HAP-1 (cell line): ENCODE measurements at regions not wholly inside any gene's neighbourhood (a gene's known extent, or its start where the extent isn't known, plus 50 kb on each side); places are given as distances from the start of the nearest gene placed in this dataset.
"Not testable (repeated sequence)": the region's sequence is repeated elsewhere in the genome, so short reads cannot be mapped to it uniquely, and the experiment has no call there.

Source experiments
- DNase-seq, 2 experiments: peaks; one replicate each; pipeline ENCODE4 v3.0.0-alpha.2; 2016 to 2020; ENCODE audit warnings: low spot score in 2 of 2
- H3K27me3 ChIP-seq: fragments of 250-450 bp; sonication (Bioruptor Pico); 2 replicates; pipeline ENCODE4 v1.5.1; 2020; ENCODE audit warnings: low read depth, mild to moderate bottlenecking, moderate library complexity
- H3K36me3 ChIP-seq: fragments of 250-450 bp; sonication (Bioruptor Pico); replicated peaks from 2 replicates; pipeline ENCODE4 v1.5.1; 2020; ENCODE audit warnings: mild to moderate bottlenecking
- H3K4me1 ChIP-seq: fragments of 250-450 bp; sonication (Bioruptor Pico); 2 replicates; pipeline ENCODE4 v1.5.1; 2020; ENCODE audit warnings: mild to moderate bottlenecking
- H3K4me3 ChIP-seq: fragments of 250-450 bp; sonication (Bioruptor Pico); 2 replicates; pipeline ENCODE4 v1.5.1; 2020; ENCODE audit warnings: mild to moderate bottlenecking, moderate library complexity
- H3K9me3 ChIP-seq: fragments of 250-450 bp; sonication (Bioruptor Pico); 2 replicates; pipeline ENCODE4 v1.5.1; 2020; ENCODE audit warnings: mild to moderate bottlenecking, moderate library complexity
- in situ Hi-C: fragments of 300-500 bp; cut with MboI; formaldehyde crosslinking; loops from 3 replicates; pipeline ENCODE4 v1.14.3; 2020; ENCODE audit warnings: low sequenced_read_pairs, inconsistent platforms, mixed read lengths

- H3K4me1 ChIP-seq, DNase-seq, H3K36me3 ChIP-seq, H3K27me3 ChIP-seq, in situ Hi-C loops, H3K4me3 ChIP-seq, H3K9me3 ChIP-seq: not testable (repeated sequence)
These were observed 78.7 kb upstream of the DRD5 start for GRCh38 chr4:9702696-9703095.

DNA sequence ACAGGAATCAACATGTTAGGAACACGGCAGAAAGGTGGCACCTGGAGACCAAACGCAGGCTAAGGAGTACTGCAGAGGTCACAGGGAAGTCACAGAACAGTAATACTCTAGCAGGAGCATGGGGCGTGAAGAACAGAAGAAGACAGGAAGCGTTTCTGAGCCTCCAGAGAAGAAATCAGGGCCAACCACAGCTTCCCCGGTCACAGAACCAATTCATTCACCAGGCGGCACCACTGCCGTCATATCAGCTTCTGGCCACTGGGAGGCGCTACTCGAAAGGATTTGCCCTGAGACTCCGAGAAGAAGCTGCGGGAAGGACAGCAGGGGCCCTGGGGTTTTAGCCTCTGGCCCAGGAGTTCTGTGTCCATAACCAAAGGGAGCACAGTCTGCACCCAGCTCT lies 78.0 kb upstream of the DRD5 start:
- DNase-seq, result peak; percentile 30 to 84
- H3K36me3 ChIP-seq, result no peaks in the 10 kb centered on the region
- H3K9me3 ChIP-seq, result no peaks in the 10 kb centered on the region
- no peaks in the 10 kb centered on the region for H3K27me3 ChIP-seq
- in situ Hi-C loops, result no loop called here
- no peaks in the 10 kb centered on the region for H3K4me1 ChIP-seq
- H3K4me3 ChIP-seq, result no peak overlapping the region

DNA sequence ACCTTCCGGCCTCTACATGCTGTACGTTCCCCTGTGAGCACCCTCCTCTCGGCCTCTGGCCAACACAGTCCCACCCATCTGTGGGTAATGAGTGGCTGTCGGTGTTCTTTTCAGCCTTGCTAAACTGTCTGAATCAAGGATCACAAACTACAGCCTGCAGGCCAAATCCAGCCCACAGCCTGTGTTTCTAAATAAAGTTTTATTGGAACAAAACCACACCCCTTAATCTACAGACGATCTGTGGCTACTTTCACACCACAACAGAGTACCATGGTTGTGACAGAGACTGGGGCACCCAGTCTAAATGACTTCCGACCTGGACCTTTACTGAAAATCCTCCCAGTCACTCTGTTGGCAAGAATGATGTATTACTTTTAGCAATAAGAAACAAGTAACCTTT lies 77.3 kb upstream of the DRD5 start:
- H3K4me3 ChIP-seq, DNase-seq, H3K27me3 ChIP-seq, H3K9me3 ChIP-seq, H3K36me3 ChIP-seq, in situ Hi-C loops, H3K4me1 ChIP-seq: not testable (repeated sequence)

DNA sequence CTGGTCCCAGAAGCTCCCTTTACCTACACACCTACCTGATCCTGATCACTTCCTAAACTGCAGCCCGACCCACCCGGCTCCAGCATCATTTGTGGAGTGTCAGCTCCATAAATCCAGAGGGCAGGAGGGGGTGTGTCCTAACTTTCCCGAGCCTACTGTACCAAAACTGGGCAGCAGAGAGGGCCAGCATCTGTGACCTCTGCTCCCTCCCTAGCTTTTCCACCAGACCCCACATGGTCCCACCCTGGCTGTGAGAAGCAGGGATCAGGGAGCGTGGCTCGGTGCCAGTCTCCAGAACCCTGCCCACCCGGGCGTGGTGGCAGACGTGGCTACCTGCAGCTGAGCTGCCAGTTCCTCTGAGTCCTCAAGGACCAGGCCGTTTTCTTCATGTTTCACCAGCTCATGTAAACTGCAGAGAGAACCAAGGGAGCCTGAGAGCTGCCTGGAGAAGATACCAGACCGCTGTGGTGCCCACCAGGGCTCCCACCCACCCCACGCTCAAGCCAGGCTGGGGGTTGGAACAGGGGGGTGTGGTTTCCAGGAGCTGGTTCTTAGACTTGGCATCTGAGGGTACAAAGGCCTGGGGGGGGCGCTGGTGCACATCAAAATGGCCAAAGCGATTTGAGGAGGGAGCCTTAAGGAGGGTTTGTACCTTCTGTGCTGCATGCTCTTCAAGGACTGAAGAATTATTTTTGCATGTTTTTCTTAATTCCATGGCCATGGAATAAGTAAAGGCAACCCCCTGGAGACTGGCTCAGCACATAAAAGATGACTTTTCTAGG lies 76.7 kb upstream of the DRD5 start:
- H3K27me3 ChIP-seq, result no peaks in the 10 kb centered on the region
- no peaks in the 10 kb centered on the region for H3K4me1 ChIP-seq
- in situ Hi-C loops, result no loop called here
- H3K4me3 ChIP-seq, result no peak overlapping the region
- H3K36me3 ChIP-seq, result no peaks in the 10 kb centered on the region
- no peaks in the 10 kb centered on the region for H3K9me3 ChIP-seq
- peak in 1 of 2 experiments; percentile 44 for DNase-seq

DNA sequence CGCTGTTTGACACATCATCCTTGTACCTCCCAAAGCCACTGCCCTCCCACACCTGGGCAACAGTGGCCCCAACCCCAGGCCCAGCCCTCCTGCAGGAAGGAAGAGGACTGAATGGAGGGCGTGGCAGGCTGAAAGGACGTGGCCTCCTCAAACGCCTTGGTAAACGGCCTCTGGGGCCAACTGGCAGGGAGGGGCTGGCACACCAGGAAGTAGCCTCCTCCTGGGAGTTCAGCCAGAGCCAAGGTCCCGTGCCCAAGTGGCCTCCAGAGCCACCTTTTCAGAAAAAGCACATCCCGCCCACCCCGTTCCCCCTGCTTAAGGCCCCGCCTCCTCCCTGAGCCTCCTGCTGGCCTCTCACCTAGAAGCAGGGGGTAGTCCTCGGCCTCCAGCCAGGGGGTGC lies 74.2 kb upstream of the DRD5 start:
- in situ Hi-C loops, H3K36me3 ChIP-seq, H3K4me1 ChIP-seq, H3K9me3 ChIP-seq, H3K27me3 ChIP-seq, H3K4me3 ChIP-seq, DNase-seq: not testable (repeated sequence)

DNA sequence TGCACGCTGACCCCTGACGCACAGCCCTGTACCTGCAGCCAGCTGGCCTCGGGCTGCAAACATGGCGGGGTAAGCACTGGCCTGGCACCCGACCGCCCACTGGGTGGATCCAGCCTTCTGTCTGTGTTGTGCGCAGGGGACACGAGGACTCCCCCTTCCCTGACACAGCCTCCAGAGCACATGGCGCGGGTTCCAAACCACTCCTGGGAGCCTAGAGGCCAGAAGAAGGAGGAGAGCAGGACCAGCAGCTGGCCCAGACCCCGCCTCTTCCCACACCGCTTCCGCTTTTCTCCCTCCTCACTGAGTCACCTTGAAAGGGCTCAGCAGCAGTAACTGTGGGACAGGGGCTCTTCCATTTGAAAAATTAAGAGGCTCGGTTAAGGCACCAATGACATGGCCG lies 73.5 kb upstream of the DRD5 start:
- H3K9me3 ChIP-seq, H3K4me3 ChIP-seq, DNase-seq, in situ Hi-C loops, H3K4me1 ChIP-seq, H3K27me3 ChIP-seq, H3K36me3 ChIP-seq: not testable (repeated sequence)

- Histone ChIP-seq H3K36me3 (no peaks in the 10 kb centered on the region), H3K4me1 (no peaks in the 10 kb centered on the region), H3K4me3 (no peak overlapping the region), H3K27me3 (no peaks in the 10 kb centered on the region), H3K9me3 (no peaks in the 10 kb centered on the region)
- in situ Hi-C loops, result no loop called here
- no peak for DNase-seq
These were observed 71.7 kb upstream of the DRD5 start for GRCh38 chr4:9709724-9710123.

GRCh38 chr4:9715271-9715670 lies 66.2 kb upstream of the DRD5 start:
- in situ Hi-C loops, H3K36me3 ChIP-seq, H3K4me3 ChIP-seq, DNase-seq, H3K4me1 ChIP-seq, H3K27me3 ChIP-seq, H3K9me3 ChIP-seq: not testable (repeated sequence)

- H3K4me3 ChIP-seq, result no peak overlapping the region
- no peaks in the 10 kb centered on the region for H3K27me3 ChIP-seq
- DNase-seq, result no peak
- no peaks in the 10 kb centered on the region for H3K36me3 ChIP-seq
- H3K4me1 ChIP-seq, result no peaks in the 10 kb centered on the region
- H3K9me3 ChIP-seq, result no peaks in the 10 kb centered on the region
- in situ Hi-C loops, result no loop called here
These were observed 65.3 kb upstream of the DRD5 start for GRCh38 chr4:9716093-9716492.

GRCh38 chr4:9718246-9718939 lies 63.0 kb upstream of the DRD5 start:
- DNase-seq, H3K4me1 ChIP-seq, H3K27me3 ChIP-seq, H3K4me3 ChIP-seq, H3K36me3 ChIP-seq, in situ Hi-C loops, H3K9me3 ChIP-seq: not testable (repeated sequence)

- in situ Hi-C loops, H3K36me3 ChIP-seq, H3K9me3 ChIP-seq, H3K4me3 ChIP-seq, H3K4me1 ChIP-seq, H3K27me3 ChIP-seq, DNase-seq: not testable (repeated sequence)
These were observed 59.3 kb upstream of the DRD5 start for GRCh38 chr4:9722131-9722530.
